HEK293 (cell line): ENCODE measurements at regions not wholly inside any gene's neighbourhood (a gene's known extent, or its start where the extent isn't known, plus 50 kb on each side); places are given as distances from the start of the nearest gene placed in this dataset.

Source experiments
- CTCF ChIA-PET: fragments of 350-600 bp; formaldehyde crosslinking; extraction: SDS; loops from one replicate; lab custom pipeline; 2021; ENCODE audit warnings: antibody characterized with exemption; lab: Yijun Ruan, JAX
- POLR2A ChIA-PET: fragments of 300-600 bp; formaldehyde crosslinking; extraction: SDS; loops from one replicate; lab custom pipeline; 2020; ENCODE audit warnings: antibody characterized with exemption, inconsistent platforms; lab: Yijun Ruan, JAX
- H3K27ac ChIP-seq: fragments of 200-500 bp; sonication (Bioruptor generic); 2 replicates; pipeline ENCODE4 v1.5.1; 2014; ENCODE audit warnings: low read depth, low read length, control low read depth, inconsistent platforms; ENCODE audit errors: extremely low read depth
- H3K36me3 ChIP-seq, 2 experiments: fragments of 200-500 bp in 1 of 2; sonication (Bioruptor generic) in 1 of 2; 1 replicate in 1 of 2; 2 replicates in 1 of 2; pipeline ENCODE4 v1.5.1; 2014 to 2017; ENCODE audit warnings: inconsistent platforms in 2 of 2, low read length in 2 of 2; ENCODE audit not compliant: control insufficient read depth in 2 of 2, insufficient read depth in 1 of 2
- H3K4me1 ChIP-seq: fragments of 200-500 bp; sonication (Bioruptor generic); 2 replicates; pipeline ENCODE4 v1.5.1; 2014; ENCODE audit warnings: mild to moderate bottlenecking, low read length, inconsistent platforms; ENCODE audit not compliant: control insufficient read depth, insufficient read depth
- H3K4me3 ChIP-seq: 2 replicates; pipeline ENCODE4 v1.5.1; 2011; ENCODE audit warnings: low read depth, mild to moderate bottlenecking, control low read depth, low read length, moderate library complexity
- H3K9me3 ChIP-seq: fragments of 200-500 bp; sonication (Bioruptor generic); 2 replicates; pipeline ENCODE4 v1.5.1; 2014; ENCODE audit warnings: low read depth, low read length, inconsistent platforms; ENCODE audit not compliant: control insufficient read depth, insufficient read depth
- GFI1B ChIP-seq: fragments of 450-650 bp; formaldehyde crosslinking; IDR thresholded peaks from 2 replicates; pipeline ENCODE4 v1.5.1; 2016; ENCODE audit warnings: missing biosample characterization, missing genetic modification characterization
- KLF1 ChIP-seq: fragments of 450-650 bp; formaldehyde crosslinking; IDR thresholded peaks from 2 replicates; pipeline ENCODE4 v1.5.1; 2016; ENCODE audit warnings: missing biosample characterization, missing genetic modification characterization
- SP7 ChIP-seq: fragments of 450-650 bp; formaldehyde crosslinking; IDR thresholded peaks from 2 replicates; pipeline ENCODE4 v1.5.1; 2016; ENCODE audit warnings: missing biosample characterization, missing genetic modification characterization
- ZBTB8A ChIP-seq: fragments of 450-650 bp; formaldehyde crosslinking; IDR thresholded peaks from 2 replicates; pipeline ENCODE4 v1.5.1; 2016; ENCODE audit warnings: missing biosample characterization, missing genetic modification characterization
- ZNF114 ChIP-seq: fragments of 450-650 bp; formaldehyde crosslinking; IDR thresholded peaks from 2 replicates; pipeline ENCODE4 v1.5.0; 2017; ENCODE audit warnings: missing biosample characterization, missing genetic modification characterization
- ZNF16 ChIP-seq: fragments of 450-650 bp; formaldehyde crosslinking; IDR thresholded peaks from 2 replicates; pipeline ENCODE4 v1.5.1; 2016; ENCODE audit warnings: low read depth, missing biosample characterization, missing genetic modification characterization
- ZNF239 ChIP-seq: fragments of 450-650 bp; formaldehyde crosslinking; IDR thresholded peaks from 2 replicates; pipeline ENCODE4 v1.5.1; 2016; ENCODE audit warnings: missing biosample characterization, missing genetic modification characterization
- ZNF404 ChIP-seq: fragments of 450-650 bp; formaldehyde crosslinking; IDR thresholded peaks from 2 replicates; pipeline ENCODE4 v1.5.1; 2017; ENCODE audit warnings: missing biosample characterization, missing genetic modification characterization
- ZNF544 ChIP-seq: fragments of 450-650 bp; formaldehyde crosslinking; IDR thresholded peaks from 2 replicates; pipeline ENCODE4 v1.5.0; 2017; ENCODE audit warnings: missing biosample characterization, missing genetic modification characterization
- ZNF558 ChIP-seq: fragments of 450-650 bp; formaldehyde crosslinking; IDR thresholded peaks from 2 replicates; pipeline ENCODE4 v1.5.1; 2016; ENCODE audit warnings: missing biosample characterization, missing genetic modification characterization
- ZNF654 ChIP-seq: fragments of 450-650 bp; formaldehyde crosslinking; IDR thresholded peaks from 2 replicates; pipeline ENCODE4 v1.5.1; 2016; ENCODE audit warnings: low read depth, missing biosample characterization, missing genetic modification characterization
- ZNF791 ChIP-seq: fragments of 450-650 bp; formaldehyde crosslinking; IDR thresholded peaks from 2 replicates; pipeline ENCODE4 v1.5.1; 2016; ENCODE audit warnings: missing biosample characterization, missing genetic modification characterization
- TF ChIP-seq, protein P1 (sequence below): fragments of 450-650 bp; formaldehyde crosslinking; IDR thresholded peaks from 2 replicates; pipeline ENCODE4 v1.5.1; 2017; ENCODE audit warnings: missing biosample characterization, missing genetic modification characterization
- TF ChIP-seq, protein P2 (sequence below): fragments of 450-650 bp; formaldehyde crosslinking; optimal IDR thresholded peaks from 2 replicates; pipeline ENCODE3; 2016; ENCODE audit warnings: missing biosample characterization, mild to moderate bottlenecking, missing genetic modification characterization
- TF ChIP-seq, protein P3 (sequence below): fragments of 450-650 bp; formaldehyde crosslinking; IDR thresholded peaks from 2 replicates; pipeline ENCODE4 v1.5.1; 2016; ENCODE audit warnings: missing biosample characterization, missing genetic modification characterization
- TF ChIP-seq, protein P4 (sequence below): fragments of 450-650 bp; formaldehyde crosslinking; IDR thresholded peaks from 2 replicates; pipeline ENCODE4 v1.5.1; 2017; ENCODE audit warnings: missing biosample characterization, missing genetic modification characterization
- TF ChIP-seq, protein P5 (sequence below): fragments of 450-650 bp; formaldehyde crosslinking; IDR thresholded peaks from 2 replicates; pipeline ENCODE4 v1.5.1; 2017; ENCODE audit warnings: missing biosample characterization, missing genetic modification characterization

DNA sequence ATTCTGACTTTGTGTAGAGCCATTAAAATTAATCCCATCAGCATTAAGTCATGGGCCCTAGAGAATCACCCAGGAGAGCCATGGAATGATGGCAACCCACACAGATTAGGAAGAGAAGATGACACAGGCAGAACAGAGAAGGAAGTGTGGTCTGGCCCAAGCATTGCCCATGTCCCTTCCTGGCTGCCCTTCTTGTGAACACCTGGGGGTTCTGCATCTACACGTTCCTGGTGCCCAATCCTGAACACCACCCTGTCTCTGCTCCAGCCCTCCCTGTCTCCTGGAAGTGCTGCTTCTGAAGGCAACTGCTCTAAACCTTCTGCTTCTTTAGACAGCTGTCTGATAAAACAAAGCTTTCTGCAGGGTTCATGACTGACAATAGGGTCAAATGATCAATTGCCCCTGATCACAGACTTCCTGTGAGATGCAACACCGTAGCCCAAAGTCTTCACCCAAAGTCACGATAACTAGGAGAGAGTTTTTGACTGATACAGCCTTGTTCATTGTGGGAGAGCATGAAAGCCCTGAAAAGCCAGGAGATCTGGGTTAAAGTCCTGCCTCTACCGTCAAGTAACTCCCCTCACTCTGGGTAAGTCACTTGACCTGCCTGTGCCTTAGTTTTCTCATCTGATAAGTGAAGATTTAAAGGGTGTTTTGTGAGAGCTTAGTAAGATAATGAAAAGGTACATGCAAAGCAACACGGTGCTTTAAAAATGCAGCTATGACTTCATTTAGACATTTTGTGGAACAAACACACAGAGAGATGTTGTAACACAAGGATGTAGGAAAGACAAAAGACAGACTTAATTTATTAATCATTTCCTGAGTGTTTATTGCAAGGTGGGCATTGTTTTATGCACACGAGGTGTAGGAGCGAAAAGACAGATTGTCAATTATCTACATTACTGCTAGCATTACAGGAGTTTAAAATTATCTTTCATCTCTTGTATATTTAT lies 291.2 kb upstream of the STXBP5 start:
- no peak for TF ChIP-seq ZNF791
- TF ChIP-seq ZNF654 (tag by site-specific recombination) = no peak
- TF ChIP-seq ZBTB8A (tag by site-specific recombination) = no peak
- no peak for TF ChIP-seq GFI1B
- TF ChIP-seq SP7 (tag by site-specific recombination) = no peak
- TF ChIP-seq, protein P1, sequence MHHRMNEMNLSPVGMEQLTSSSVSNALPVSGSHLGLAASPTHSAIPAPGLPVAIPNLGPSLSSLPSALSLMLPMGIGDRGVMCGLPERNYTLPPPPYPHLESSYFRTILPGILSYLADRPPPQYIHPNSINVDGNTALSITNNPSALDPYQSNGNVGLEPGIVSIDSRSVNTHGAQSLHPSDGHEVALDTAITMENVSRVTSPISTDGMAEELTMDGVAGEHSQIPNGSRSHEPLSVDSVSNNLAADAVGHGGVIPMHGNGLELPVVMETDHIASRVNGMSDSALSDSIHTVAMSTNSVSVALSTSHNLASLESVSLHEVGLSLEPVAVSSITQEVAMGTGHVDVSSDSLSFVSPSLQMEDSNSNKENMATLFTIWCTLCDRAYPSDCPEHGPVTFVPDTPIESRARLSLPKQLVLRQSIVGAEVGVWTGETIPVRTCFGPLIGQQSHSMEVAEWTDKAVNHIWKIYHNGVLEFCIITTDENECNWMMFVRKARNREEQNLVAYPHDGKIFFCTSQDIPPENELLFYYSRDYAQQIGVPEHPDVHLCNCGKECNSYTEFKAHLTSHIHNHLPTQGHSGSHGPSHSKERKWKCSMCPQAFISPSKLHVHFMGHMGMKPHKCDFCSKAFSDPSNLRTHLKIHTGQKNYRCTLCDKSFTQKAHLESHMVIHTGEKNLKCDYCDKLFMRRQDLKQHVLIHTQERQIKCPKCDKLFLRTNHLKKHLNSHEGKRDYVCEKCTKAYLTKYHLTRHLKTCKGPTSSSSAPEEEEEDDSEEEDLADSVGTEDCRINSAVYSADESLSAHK (tag by site-specific recombination) = no peak
- TF ChIP-seq, protein P2, sequence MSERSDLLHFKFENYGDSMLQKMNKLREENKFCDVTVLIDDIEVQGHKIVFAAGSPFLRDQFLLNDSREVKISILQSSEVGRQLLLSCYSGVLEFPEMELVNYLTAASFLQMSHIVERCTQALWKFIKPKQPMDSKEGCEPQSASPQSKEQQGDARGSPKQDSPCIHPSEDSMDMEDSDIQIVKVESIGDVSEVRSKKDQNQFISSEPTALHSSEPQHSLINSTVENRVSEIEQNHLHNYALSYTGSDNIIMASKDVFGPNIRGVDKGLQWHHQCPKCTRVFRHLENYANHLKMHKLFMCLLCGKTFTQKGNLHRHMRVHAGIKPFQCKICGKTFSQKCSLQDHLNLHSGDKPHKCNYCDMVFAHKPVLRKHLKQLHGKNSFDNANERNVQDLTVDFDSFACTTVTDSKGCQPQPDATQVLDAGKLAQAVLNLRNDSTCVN (tag by site-specific recombination) = no peak
- TF ChIP-seq ZNF544 (tag by site-specific recombination) = no peak
- TF ChIP-seq ZNF16 = no peak
- TF ChIP-seq ZNF558 (tag by site-specific recombination) = no peak
- TF ChIP-seq, protein P3, sequence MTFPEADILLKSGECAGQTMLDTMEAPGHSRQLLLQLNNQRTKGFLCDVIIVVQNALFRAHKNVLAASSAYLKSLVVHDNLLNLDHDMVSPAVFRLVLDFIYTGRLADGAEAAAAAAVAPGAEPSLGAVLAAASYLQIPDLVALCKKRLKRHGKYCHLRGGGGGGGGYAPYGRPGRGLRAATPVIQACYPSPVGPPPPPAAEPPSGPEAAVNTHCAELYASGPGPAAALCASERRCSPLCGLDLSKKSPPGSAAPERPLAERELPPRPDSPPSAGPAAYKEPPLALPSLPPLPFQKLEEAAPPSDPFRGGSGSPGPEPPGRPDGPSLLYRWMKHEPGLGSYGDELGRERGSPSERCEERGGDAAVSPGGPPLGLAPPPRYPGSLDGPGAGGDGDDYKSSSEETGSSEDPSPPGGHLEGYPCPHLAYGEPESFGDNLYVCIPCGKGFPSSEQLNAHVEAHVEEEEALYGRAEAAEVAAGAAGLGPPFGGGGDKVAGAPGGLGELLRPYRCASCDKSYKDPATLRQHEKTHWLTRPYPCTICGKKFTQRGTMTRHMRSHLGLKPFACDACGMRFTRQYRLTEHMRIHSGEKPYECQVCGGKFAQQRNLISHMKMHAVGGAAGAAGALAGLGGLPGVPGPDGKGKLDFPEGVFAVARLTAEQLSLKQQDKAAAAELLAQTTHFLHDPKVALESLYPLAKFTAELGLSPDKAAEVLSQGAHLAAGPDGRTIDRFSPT = no peak
- TF ChIP-seq, protein P4, sequence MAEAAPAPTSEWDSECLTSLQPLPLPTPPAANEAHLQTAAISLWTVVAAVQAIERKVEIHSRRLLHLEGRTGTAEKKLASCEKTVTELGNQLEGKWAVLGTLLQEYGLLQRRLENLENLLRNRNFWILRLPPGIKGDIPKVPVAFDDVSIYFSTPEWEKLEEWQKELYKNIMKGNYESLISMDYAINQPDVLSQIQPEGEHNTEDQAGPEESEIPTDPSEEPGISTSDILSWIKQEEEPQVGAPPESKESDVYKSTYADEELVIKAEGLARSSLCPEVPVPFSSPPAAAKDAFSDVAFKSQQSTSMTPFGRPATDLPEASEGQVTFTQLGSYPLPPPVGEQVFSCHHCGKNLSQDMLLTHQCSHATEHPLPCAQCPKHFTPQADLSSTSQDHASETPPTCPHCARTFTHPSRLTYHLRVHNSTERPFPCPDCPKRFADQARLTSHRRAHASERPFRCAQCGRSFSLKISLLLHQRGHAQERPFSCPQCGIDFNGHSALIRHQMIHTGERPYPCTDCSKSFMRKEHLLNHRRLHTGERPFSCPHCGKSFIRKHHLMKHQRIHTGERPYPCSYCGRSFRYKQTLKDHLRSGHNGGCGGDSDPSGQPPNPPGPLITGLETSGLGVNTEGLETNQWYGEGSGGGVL (tag by site-specific recombination) = no peak
- TF ChIP-seq KLF1 (tag by site-specific recombination) = no peak
- no peak for TF ChIP-seq ZNF404
- no peak for TF ChIP-seq ZNF114 (tag by site-specific recombination)
- no peak for TF ChIP-seq ZNF239 (tag by site-specific recombination)
- TF ChIP-seq, protein P5, sequence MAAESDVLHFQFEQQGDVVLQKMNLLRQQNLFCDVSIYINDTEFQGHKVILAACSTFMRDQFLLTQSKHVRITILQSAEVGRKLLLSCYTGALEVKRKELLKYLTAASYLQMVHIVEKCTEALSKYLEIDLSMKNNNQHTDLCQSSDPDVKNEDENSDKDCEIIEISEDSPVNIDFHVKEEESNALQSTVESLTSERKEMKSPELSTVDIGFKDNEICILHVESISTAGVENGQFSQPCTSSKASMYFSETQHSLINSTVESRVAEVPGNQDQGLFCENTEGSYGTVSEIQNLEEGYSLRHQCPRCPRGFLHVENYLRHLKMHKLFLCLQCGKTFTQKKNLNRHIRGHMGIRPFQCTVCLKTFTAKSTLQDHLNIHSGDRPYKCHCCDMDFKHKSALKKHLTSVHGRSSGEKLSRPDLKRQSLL (tag by site-specific recombination) = no peak
- Histone ChIP-seq H3K36me3 (no peaks in the 10 kb centered on the region), H3K27ac (no peak overlapping the region), H3K4me1 (peaks cover 4% of the 10 kb centered on the region; the same call in 1 of the 2 replicates), H3K4me3 (no peak overlapping the region), H3K9me3 (no peaks in the 10 kb centered on the region)
- ChIA-PET POLR2A (no interaction called here), CTCF (interaction anchor here (0.6 to 3.0 kb wide), 3 partner anchors 11 to 1014 kb away, joined by 3 to 8 read pairs (median 3); no protein-coding TSS in a partner anchor)
